GM18861 (cell line): ENCODE measurements at regions not wholly inside any gene's neighbourhood (a gene's known extent, or its start where the extent isn't known, plus 50 kb on each side); places are given as distances from the start of the nearest gene placed in this dataset.
A peak's percentile ranks its signal among the peaks of the same experiment; 100 is the strongest.

Experiments used
- ATAC-seq: cut with Tn5 transposase; IDR thresholded peaks from one replicate; pipeline ENCODE4 v1.9.1; 2021; ENCODE audit not compliant: unreplicated experiment

- no peak for ATAC-seq
Measured at GRCh38 chr13:72039126-72039525, 172.1 kb upstream of the DACH1 start.

GRCh38 chr13:72029981-72030380 is 163.0 kb upstream of the DACH1 start:
- no peak for ATAC-seq

GRCh38 chr13:72025836-72026235 is 158.8 kb upstream of the DACH1 start:
- no peak for ATAC-seq

GRCh38 chr13:72023895-72024294 is 156.9 kb upstream of the DACH1 start:
- no peak for ATAC-seq

- no peak for ATAC-seq
Measured at GRCh38 chr13:72005455-72005854, 138.5 kb upstream of the DACH1 start.

- ATAC-seq = no peak
Measured at GRCh38 chr13:72004784-72005374, 137.9 kb upstream of the DACH1 start.

- ATAC-seq = no peak
Measured at GRCh38 chr13:72004246-72004645, 137.2 kb upstream of the DACH1 start.

- ATAC-seq = no peak
Measured at GRCh38 chr13:71998223-71998622, 131.2 kb upstream of the DACH1 start.

- ATAC-seq = no peak
Measured at GRCh38 chr13:71979616-71980015, 112.6 kb upstream of the DACH1 start.

- no peak for ATAC-seq
Measured at GRCh38 chr13:71977028-71977427, 110.0 kb upstream of the DACH1 start.

GRCh38 chr13:71967990-71968389 is 101.0 kb upstream of the DACH1 start:
- no peak for ATAC-seq

- peak; percentile 48 for ATAC-seq
Measured at GRCh38 chr13:71964491-71965100, 97.6 kb upstream of the DACH1 start.

- no peak for ATAC-seq
Measured at GRCh38 chr13:71962735-71963134, 95.7 kb upstream of the DACH1 start.

- no peak for ATAC-seq
Measured at GRCh38 chr13:71962126-71962525, 95.1 kb upstream of the DACH1 start.

- ATAC-seq = no peak
Measured at GRCh38 chr13:71949441-71949840, 82.4 kb upstream of the DACH1 start.

- ATAC-seq = no peak
Measured at GRCh38 chr13:71939186-71939585, 72.2 kb upstream of the DACH1 start.

- no peak for ATAC-seq
Measured at GRCh38 chr13:71935166-71935840, 68.3 kb upstream of the DACH1 start.

GRCh38 chr13:71924931-71925330 is 57.9 kb upstream of the DACH1 start:
- no peak for ATAC-seq

GRCh38 chr13:71922194-71922593 is 55.2 kb upstream of the DACH1 start:
- no peak for ATAC-seq
